MM.1S (cell line): ENCODE measurements at regions not wholly inside any gene's neighbourhood (a gene's known extent, or its start where the extent isn't known, plus 50 kb on each side); places are given as distances from the start of the nearest gene placed in this dataset.

Experiments
- CTCF ChIP-seq: fragments of 300-600 bp; sonication (generic); IDR thresholded peaks from 2 replicates; pipeline ENCODE4 v1.5.1; 2016; ENCODE audit warnings: antibody characterized with exemption, low read length, mixed read lengths
- EZH2 ChIP-seq: fragments of 300-600 bp; sonication (generic); optimal IDR thresholded peaks from 2 replicates; pipeline ENCODE3; 2017; ENCODE audit warnings: low read depth, mild to moderate bottlenecking, antibody characterized with exemption, low read length, mixed read lengths

- TF ChIP-seq CTCF, result no peak
- no peak for TF ChIP-seq EZH2
Measured at GRCh38 chr3:192031941-192032340, 571.0 kb downstream of the PYDC2 start.
